ENCODE measurements at regions not wholly inside any gene's neighbourhood (a gene's known extent, or its start where the extent isn't known, plus 50 kb on each side); places are given as distances from the start of the nearest gene placed in this dataset.

DNA sequence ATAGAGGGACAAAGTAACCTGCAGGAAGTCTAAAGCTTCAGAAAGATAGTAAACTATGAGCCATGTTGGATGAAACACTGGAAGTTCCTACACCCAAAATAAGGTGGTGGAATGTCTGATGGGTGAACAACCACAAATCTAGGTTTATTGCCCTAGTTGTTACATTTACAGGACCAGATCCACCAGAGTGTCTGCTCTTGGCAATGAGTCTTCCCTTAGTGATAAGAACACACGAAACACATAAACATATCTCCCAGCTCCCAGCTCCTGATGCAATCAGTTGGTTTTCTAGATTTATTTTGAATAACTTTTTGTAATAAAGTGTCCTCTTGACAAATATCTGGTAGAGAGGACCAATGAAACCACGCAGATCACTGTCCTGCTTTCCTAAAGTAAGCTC, 329.7 kb upstream of the WWC1 start:
- Histone ChIP-seq H3K4me1 (ENCODE audit: control insufficient read depth in 4 of 4, insufficient read depth in 4 of 4, low read length in 3 of 4) (no peaks in the 10 kb centered on the region), H3K36me3 (ENCODE audit: control insufficient read depth in 4 of 4, insufficient read depth in 3 of 4, low read depth in 1 of 4, low read length in 3 of 4) (no peaks in the 10 kb centered on the region), H3K27me3 (ENCODE audit: control insufficient read depth in 4 of 4, insufficient read depth in 4 of 4, low read length in 3 of 4) (no peaks in the 10 kb centered on the region), H3K9me3 (ENCODE audit: control insufficient read depth in 4 of 4, low read length in 3 of 4) (no peaks in the 10 kb centered on the region), H3K4me3 (ENCODE audit: low read depth in 1 of 3, low read length in 3 of 3) (no peak overlapping the region), H3K27ac (ENCODE audit: low read depth in 1 of 2, low read length in 2 of 2) (no peak overlapping the region), H3K9ac (ENCODE audit: low read depth in 1 of 2, low read length in 2 of 2) (no peak overlapping the region)
- DNase-seq (ENCODE audit: low spot score): no peak
- 64% methylated on average over 2 of the region's 2 CpGs for WGBS
- TF ChIP-seq EGR1 (IDR thresholded peaks at IDR 0.05; ENCODE audit: low read depth in 2 of 2): no peak
- TF ChIP-seq RAD21 (IDR thresholded peaks at IDR 0.05): no peak
- no peak for TF ChIP-seq RXRA (IDR thresholded peaks at IDR 0.05)
- TF ChIP-seq, protein P1, sequence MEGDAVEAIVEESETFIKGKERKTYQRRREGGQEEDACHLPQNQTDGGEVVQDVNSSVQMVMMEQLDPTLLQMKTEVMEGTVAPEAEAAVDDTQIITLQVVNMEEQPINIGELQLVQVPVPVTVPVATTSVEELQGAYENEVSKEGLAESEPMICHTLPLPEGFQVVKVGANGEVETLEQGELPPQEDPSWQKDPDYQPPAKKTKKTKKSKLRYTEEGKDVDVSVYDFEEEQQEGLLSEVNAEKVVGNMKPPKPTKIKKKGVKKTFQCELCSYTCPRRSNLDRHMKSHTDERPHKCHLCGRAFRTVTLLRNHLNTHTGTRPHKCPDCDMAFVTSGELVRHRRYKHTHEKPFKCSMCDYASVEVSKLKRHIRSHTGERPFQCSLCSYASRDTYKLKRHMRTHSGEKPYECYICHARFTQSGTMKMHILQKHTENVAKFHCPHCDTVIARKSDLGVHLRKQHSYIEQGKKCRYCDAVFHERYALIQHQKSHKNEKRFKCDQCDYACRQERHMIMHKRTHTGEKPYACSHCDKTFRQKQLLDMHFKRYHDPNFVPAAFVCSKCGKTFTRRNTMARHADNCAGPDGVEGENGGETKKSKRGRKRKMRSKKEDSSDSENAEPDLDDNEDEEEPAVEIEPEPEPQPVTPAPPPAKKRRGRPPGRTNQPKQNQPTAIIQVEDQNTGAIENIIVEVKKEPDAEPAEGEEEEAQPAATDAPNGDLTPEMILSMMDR (IDR thresholded peaks at IDR 0.05; ENCODE audit: low read depth, low read length, missing input control): no peak
- no peak for TF ChIP-seq NR2F2 (IDR thresholded peaks at IDR 0.05)
- no peak for TF ChIP-seq HNF4G (IDR thresholded peaks at IDR 0.05)
- no peak for TF ChIP-seq FOXA2 (IDR thresholded peaks at IDR 0.05)
- no peak for TF ChIP-seq YY1 (IDR thresholded peaks at IDR 0.05)
- TF ChIP-seq, protein P2, sequence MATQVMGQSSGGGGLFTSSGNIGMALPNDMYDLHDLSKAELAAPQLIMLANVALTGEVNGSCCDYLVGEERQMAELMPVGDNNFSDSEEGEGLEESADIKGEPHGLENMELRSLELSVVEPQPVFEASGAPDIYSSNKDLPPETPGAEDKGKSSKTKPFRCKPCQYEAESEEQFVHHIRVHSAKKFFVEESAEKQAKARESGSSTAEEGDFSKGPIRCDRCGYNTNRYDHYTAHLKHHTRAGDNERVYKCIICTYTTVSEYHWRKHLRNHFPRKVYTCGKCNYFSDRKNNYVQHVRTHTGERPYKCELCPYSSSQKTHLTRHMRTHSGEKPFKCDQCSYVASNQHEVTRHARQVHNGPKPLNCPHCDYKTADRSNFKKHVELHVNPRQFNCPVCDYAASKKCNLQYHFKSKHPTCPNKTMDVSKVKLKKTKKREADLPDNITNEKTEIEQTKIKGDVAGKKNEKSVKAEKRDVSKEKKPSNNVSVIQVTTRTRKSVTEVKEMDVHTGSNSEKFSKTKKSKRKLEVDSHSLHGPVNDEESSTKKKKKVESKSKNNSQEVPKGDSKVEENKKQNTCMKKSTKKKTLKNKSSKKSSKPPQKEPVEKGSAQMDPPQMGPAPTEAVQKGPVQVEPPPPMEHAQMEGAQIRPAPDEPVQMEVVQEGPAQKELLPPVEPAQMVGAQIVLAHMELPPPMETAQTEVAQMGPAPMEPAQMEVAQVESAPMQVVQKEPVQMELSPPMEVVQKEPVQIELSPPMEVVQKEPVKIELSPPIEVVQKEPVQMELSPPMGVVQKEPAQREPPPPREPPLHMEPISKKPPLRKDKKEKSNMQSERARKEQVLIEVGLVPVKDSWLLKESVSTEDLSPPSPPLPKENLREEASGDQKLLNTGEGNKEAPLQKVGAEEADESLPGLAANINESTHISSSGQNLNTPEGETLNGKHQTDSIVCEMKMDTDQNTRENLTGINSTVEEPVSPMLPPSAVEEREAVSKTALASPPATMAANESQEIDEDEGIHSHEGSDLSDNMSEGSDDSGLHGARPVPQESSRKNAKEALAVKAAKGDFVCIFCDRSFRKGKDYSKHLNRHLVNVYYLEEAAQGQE (IDR thresholded peaks at IDR 0.05): no peak
- no peak for TF ChIP-seq TAF1 (conservative IDR thresholded peaks at IDR 0.05)

DNA sequence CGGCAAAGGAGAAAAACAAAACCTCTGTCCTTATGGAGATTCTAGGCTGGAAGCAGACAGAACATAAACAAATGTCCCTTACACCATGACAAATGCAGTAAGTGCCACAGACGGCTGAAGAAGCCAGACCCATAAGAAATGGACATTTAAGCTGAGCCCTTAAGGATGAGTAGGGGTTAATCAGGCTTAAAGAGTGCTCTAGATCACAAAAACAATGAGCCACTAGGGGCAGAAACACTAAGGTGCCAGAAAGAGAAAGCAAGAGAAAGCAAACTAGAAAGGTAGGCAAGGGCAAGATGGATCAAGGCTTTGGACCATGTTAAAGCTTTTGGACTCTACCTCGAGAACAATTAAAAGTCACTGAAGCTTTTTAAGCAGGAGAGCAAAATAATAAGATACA, 326.9 kb upstream of the WWC1 start:
- TF ChIP-seq EGR1 (IDR thresholded peaks at IDR 0.05; ENCODE audit: low read depth in 2 of 2) (no peak), YY1 (IDR thresholded peaks at IDR 0.05) (no peak), SP1 (IDR thresholded peaks at IDR 0.05) (no peak), HNF4A (conservative IDR thresholded peaks at IDR 0.05) (no peak), NR2F2 (IDR thresholded peaks at IDR 0.05) (no peak), FOXA2 (IDR thresholded peaks at IDR 0.05) (no peak), TAF1 (conservative IDR thresholded peaks at IDR 0.05) (no peak), FOXA1 (IDR thresholded peaks at IDR 0.05) (no peak), HNF4G (IDR thresholded peaks at IDR 0.05) (no peak)
- TF ChIP-seq, protein P3, sequence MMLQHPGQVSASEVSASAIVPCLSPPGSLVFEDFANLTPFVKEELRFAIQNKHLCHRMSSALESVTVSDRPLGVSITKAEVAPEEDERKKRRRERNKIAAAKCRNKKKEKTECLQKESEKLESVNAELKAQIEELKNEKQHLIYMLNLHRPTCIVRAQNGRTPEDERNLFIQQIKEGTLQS (IDR thresholded peaks at IDR 0.05): no peak
- TF ChIP-seq, protein P2 (IDR thresholded peaks at IDR 0.05): no peak
- TF ChIP-seq, protein P4, sequence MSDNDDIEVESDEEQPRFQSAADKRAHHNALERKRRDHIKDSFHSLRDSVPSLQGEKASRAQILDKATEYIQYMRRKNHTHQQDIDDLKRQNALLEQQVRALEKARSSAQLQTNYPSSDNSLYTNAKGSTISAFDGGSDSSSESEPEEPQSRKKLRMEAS (IDR thresholded peaks at IDR 0.05): no peak
- no peaks in the 10 kb centered on the region for H3K27me3 ChIP-seq (ENCODE audit: control insufficient read depth in 4 of 4, insufficient read depth in 4 of 4, low read length in 3 of 4)
- DNase-seq (ENCODE audit: low spot score): no peak
- no peaks in the 10 kb centered on the region for H3K9me3 ChIP-seq (ENCODE audit: control insufficient read depth in 4 of 4, low read length in 3 of 4)
- no peaks in the 10 kb centered on the region for H3K36me3 ChIP-seq (ENCODE audit: control insufficient read depth in 4 of 4, insufficient read depth in 3 of 4, low read depth in 1 of 4, low read length in 3 of 4)
- WGBS: 68% methylated on average over 3 of the region's 3 CpGs
- H3K9ac ChIP-seq (ENCODE audit: low read depth in 1 of 2, low read length in 2 of 2): no peak overlapping the region
- no peaks in the 10 kb centered on the region for H3K4me1 ChIP-seq (ENCODE audit: control insufficient read depth in 4 of 4, insufficient read depth in 4 of 4, low read length in 3 of 4)
- no peak overlapping the region for H3K27ac ChIP-seq (ENCODE audit: low read depth in 1 of 2, low read length in 2 of 2)
- no peak overlapping the region for H3K4me3 ChIP-seq (ENCODE audit: low read depth in 1 of 3, low read length in 3 of 3)

Data from liver (tissue), 8 donors.